OCI-LY7 (cell line): ENCODE measurements at regions not wholly inside any gene's neighbourhood (a gene's known extent, or its start where the extent isn't known, plus 50 kb on each side); places are given as distances from the start of the nearest gene placed in this dataset.

Experiments used
- BruUV-seq: library from RNA; stranded (reverse); fragments of 400-500 nt; replicated peaks from 2 replicates; lab custom pipeline; 2021; lab: Mats Ljungman, UMichigan
- CTCF ChIA-PET: fragments of 300-600 bp; sonication (Branson Sonifier 250); formaldehyde crosslinking; loops from one replicate; lab custom pipeline; 2022; ENCODE audit warnings: antibody characterized with exemption; ENCODE audit not compliant: unreplicated experiment; lab: Charles Lee
- POLR2A ChIA-PET: fragments of 300-600 bp; sonication (Branson Sonifier 250); formaldehyde crosslinking; loops from one replicate; lab custom pipeline; 2022; ENCODE audit warnings: antibody characterized with exemption; lab: Charles Lee
- DNase-seq: peaks from one replicate; pipeline ENCODE4 v3.0.0-alpha.2; 2015; ENCODE audit warnings: low spot score
- H2AFZ ChIP-seq: fragments of 200-600 bp; sonication (generic), shearing (Covaris generic); 2 replicates; pipeline ENCODE4 v1.6.1; 2014; ENCODE audit warnings: mild to moderate bottlenecking, antibody characterized with exemption, low read length, moderate library complexity
- H3K27ac ChIP-seq: fragments of 200-600 bp; sonication (generic); 2 replicates; pipeline ENCODE4 v1.5.1; 2014; ENCODE audit warnings: mixed run types, low read depth, mild to moderate bottlenecking, moderate library complexity, low read length, inconsistent platforms; ENCODE audit not compliant: poor library complexity, severe bottlenecking
- H3K36me3 ChIP-seq: fragments of 200-600 bp; sonication (generic); 2 replicates; pipeline ENCODE4 v1.6.1; 2014; ENCODE audit warnings: mild to moderate bottlenecking, antibody characterized with exemption, low read length, moderate library complexity, mixed read lengths; ENCODE audit not compliant: insufficient read depth
- H3K4me1 ChIP-seq: fragments of 200-600 bp; sonication (generic); 2 replicates; pipeline ENCODE4 v1.5.1; 2014; ENCODE audit warnings: mild to moderate bottlenecking, low read length; ENCODE audit not compliant: insufficient read depth, poor library complexity, severe bottlenecking
- H3K4me2 ChIP-seq: fragments of 200-600 bp; sonication (generic); 2 replicates; pipeline ENCODE4 v1.6.1; 2014; ENCODE audit warnings: mild to moderate bottlenecking, low read length
- H3K4me3 ChIP-seq: fragments of 200-600 bp; sonication (generic); 2 replicates; pipeline ENCODE4 v1.5.1; 2014; ENCODE audit warnings: mild to moderate bottlenecking, low read depth, low read length; ENCODE audit not compliant: poor library complexity, severe bottlenecking
- H3K79me2 ChIP-seq: fragments of 200-600 bp; sonication (generic); 2 replicates; pipeline ENCODE4 v1.6.1; 2016; ENCODE audit warnings: low read depth, mild to moderate bottlenecking, low read length, moderate library complexity, mixed read lengths; ENCODE audit not compliant: insufficient read depth
- H3K9me2 ChIP-seq: fragments of 200-600 bp; sonication (generic); 2 replicates; pipeline ENCODE4 v1.6.1; 2016; ENCODE audit warnings: mild to moderate bottlenecking, low read length, mixed read lengths; ENCODE audit not compliant: insufficient read depth
- H3K9me3 ChIP-seq: fragments of 200-600 bp; sonication (generic); 2 replicates; pipeline ENCODE4 v1.6.1; 2014; ENCODE audit warnings: mild to moderate bottlenecking, mixed run types, low read length, mixed read lengths
- H4K20me1 ChIP-seq: fragments of 200-600 bp; sonication (generic); 2 replicates; pipeline ENCODE4 v1.6.1; 2014; ENCODE audit warnings: mild to moderate bottlenecking, antibody characterized with exemption, low read length, moderate library complexity, mixed read lengths; ENCODE audit not compliant: insufficient read depth
- EZH2phosphoT487 ChIP-seq: fragments of 200-600 bp; sonication (generic); IDR thresholded peaks from 2 replicates; pipeline ENCODE4 v1.6.1; 2018; ENCODE audit warnings: low read depth, borderline replicate concordance, mild to moderate bottlenecking, mixed run types, antibody characterized with exemption, low read length, moderate library complexity, mixed read lengths
- intact Hi-C: fragments of 100-400 bp; cut with micrococcal nuclease; formaldehyde crosslinking; loops from one replicate; pipeline ENCODE4 v1.10.0; 2022; ENCODE audit not compliant: unreplicated experiment
- TF ChIP-seq, protein P1 (sequence below): fragments of 200-600 bp; sonication (generic); conservative IDR thresholded peaks from 2 replicates; pipeline ENCODE4 v1.5.1; 2014; ENCODE audit warnings: mild to moderate bottlenecking, antibody characterized with exemption, low read length, moderate library complexity, mixed read lengths

DNA sequence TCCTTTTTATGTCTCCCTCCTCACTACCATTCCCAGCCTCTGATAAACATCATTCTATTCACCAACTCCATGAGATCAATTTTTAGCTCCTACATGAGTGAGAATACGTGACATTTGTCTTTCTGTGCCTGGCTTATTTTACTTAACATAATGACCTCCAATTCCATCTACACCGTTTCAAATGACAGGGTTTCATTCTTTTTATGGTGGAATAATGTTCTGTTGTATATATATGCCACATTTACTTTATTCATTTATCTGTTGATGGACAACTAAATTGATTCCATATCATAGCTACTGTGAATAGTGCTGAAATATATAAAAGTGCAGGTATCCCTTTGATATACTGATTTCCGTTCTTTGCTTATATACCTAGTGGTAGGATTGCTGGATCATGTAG lies 503.9 kb downstream of the SMARCA1 start:
- Histone ChIP-seq H3K4me2 (no peak overlapping the region), H3K4me1 (no peaks in the 10 kb centered on the region), H4K20me1 (no peaks in the 10 kb centered on the region), H3K9me2 (no peaks in the 10 kb centered on the region), H3K79me2 (no peaks in the 10 kb centered on the region), H3K27ac (no peak overlapping the region), H2AFZ (no peak overlapping the region), H3K9me3 (no peaks in the 10 kb centered on the region), H3K4me3 (no peak overlapping the region), H3K36me3 (no peaks in the 10 kb centered on the region)
- no TSS peak for BruUV-seq
- TF ChIP-seq, protein P1, sequence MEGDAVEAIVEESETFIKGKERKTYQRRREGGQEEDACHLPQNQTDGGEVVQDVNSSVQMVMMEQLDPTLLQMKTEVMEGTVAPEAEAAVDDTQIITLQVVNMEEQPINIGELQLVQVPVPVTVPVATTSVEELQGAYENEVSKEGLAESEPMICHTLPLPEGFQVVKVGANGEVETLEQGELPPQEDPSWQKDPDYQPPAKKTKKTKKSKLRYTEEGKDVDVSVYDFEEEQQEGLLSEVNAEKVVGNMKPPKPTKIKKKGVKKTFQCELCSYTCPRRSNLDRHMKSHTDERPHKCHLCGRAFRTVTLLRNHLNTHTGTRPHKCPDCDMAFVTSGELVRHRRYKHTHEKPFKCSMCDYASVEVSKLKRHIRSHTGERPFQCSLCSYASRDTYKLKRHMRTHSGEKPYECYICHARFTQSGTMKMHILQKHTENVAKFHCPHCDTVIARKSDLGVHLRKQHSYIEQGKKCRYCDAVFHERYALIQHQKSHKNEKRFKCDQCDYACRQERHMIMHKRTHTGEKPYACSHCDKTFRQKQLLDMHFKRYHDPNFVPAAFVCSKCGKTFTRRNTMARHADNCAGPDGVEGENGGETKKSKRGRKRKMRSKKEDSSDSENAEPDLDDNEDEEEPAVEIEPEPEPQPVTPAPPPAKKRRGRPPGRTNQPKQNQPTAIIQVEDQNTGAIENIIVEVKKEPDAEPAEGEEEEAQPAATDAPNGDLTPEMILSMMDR = no peak
- no peak for TF ChIP-seq EZH2phosphoT487
- intact Hi-C loops = no loop called here
- CTCF ChIA-PET = no interaction called here
- no peak for DNase-seq
- POLR2A ChIA-PET = no interaction called here

DNA sequence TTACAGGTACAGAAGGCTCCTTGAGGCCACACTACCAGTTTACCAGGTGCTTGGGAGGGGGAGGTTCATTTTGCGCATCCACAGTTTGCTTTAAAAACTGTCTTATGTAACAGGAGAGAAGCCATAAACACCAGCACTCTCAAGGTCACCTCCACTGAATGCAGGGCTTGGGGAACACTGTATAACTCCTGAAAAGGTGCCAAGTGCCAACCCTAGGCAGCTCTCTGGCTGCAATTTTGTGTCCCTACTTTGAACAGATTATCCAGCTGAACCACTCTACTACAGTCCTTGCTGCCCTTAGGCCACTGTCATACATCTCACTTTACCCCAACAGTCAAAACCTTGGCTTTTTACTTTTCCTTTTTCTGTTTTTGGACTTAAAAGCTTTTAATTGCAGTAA lies 507.9 kb downstream of the SMARCA1 start:
- H3K27ac ChIP-seq = no peak overlapping the region
- no peaks in the 10 kb centered on the region for H3K9me3 ChIP-seq
- peaks cover 8% of the 10 kb centered on the region for H3K4me1 ChIP-seq
- no peak for DNase-seq
- H3K4me3 ChIP-seq = no peak overlapping the region
- no peaks in the 10 kb centered on the region for H3K36me3 ChIP-seq
- no peaks in the 10 kb centered on the region for H3K79me2 ChIP-seq
- no peaks in the 10 kb centered on the region for H4K20me1 ChIP-seq
- no peaks in the 10 kb centered on the region for H3K9me2 ChIP-seq
- no TSS peak for BruUV-seq
- intact Hi-C loops = no loop called here
- H2AFZ ChIP-seq = no peak overlapping the region
- TF ChIP-seq, protein P1 = no peak
- no peak for TF ChIP-seq EZH2phosphoT487
- CTCF ChIA-PET = no interaction called here
- POLR2A ChIA-PET = no interaction called here
- H3K4me2 ChIP-seq = no peak overlapping the region

DNA sequence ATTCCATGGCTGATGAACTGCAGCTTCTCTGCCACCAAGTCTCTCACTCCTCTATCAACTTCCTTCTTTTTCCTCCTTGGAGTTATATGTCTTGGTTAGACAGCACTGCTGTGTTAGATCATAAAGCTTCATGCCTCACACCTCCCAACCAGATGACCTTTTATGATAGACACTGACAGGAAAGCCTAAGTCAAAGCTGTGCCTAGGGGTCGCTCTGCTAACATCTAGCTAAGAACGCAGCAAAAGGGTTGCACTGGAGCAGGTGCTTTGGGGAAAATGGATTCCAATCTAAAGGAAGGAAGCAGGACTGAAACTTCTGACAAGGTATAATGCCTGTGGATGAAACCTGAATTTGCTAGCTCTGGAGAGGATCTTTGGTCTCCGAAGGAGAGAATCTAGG lies 509.7 kb downstream of the SMARCA1 start:
- Histone ChIP-seq H3K27ac (no peak overlapping the region), H3K9me3 (no peaks in the 10 kb centered on the region), H2AFZ (no peak overlapping the region), H3K4me3 (no peak overlapping the region), H3K9me2 (no peaks in the 10 kb centered on the region), H3K4me1 (peaks cover 8% of the 10 kb centered on the region), H4K20me1 (no peaks in the 10 kb centered on the region), H3K79me2 (no peaks in the 10 kb centered on the region), H3K36me3 (no peaks in the 10 kb centered on the region), H3K4me2 (no peak overlapping the region)
- POLR2A ChIA-PET = no interaction called here
- TF ChIP-seq, protein P1 = peak; percentile 59
- no peak for TF ChIP-seq EZH2phosphoT487
- no TSS peak for BruUV-seq
- CTCF ChIA-PET = no interaction called here
- peak; percentile 40 for DNase-seq
- intact Hi-C loops = no loop called here
